ENCODE measurements at regions not wholly inside any gene's neighbourhood (a gene's known extent, or its start where the extent isn't known, plus 50 kb on each side); places are given as distances from the start of the nearest gene placed in this dataset.

GRCh38 chr3:72127224-72127612, 342.3 kb upstream of the PROK2 start:
- TF ChIP-seq CTCF (IDR thresholded peaks at IDR 0.05; ENCODE audit: poor library complexity) (no peak), EZH2 (IDR thresholded peaks at IDR 0.05; ENCODE audit: borderline replicate concordance) (no peak)

All from hepatocyte (in vitro differentiated cells).